Loucy (cell line): ENCODE measurements at regions not wholly inside any gene's neighbourhood (a gene's known extent, or its start where the extent isn't known, plus 50 kb on each side); places are given as distances from the start of the nearest gene placed in this dataset.

Experiments used
- CTCF ChIP-seq: fragments of 200-600 bp; sonication (generic); conservative IDR thresholded peaks from 2 replicates; pipeline ENCODE4 v1.5.1; 2014; ENCODE audit warnings: mild to moderate bottlenecking, antibody characterized with exemption, low read length
- EZH2phosphoT487 ChIP-seq: fragments of 200-600 bp; IDR thresholded peaks from 2 replicates; pipeline ENCODE4 v1.6.1; 2018; ENCODE audit warnings: antibody characterized with exemption, mild to moderate bottlenecking, moderate library complexity, borderline replicate concordance

DNA sequence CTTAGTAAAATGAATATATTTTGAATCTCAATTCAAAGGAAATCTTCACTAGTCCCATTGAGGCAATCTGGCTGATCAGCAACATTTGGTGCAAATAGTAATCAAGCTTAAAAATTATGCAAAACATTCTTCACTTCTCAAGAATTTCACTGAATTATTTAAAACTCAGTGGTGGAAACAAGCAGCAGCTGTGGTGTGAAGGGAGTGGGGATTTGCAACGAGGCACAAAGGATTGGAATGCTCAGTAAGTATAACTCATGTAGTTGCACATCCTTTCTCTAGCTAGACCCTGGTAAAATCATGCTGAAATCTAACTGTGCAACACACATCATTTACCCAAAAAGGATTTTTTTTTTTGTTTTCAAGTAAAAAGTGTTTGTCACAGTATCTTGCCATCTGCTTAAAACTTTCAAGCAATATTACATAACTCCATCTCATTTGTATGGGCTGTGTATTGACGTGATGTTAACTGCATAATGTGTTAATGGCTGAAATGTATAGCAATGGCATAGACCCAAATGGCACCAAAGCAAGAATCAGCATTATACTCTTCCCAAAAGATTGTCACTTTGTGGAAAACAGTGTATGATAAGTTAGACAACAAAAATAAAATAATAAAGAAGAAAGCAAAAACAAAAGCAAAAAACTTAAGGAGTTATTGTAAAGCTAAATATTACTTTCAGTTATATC, 816.6 kb downstream of the EPHA3 start:
- TF ChIP-seq CTCF, result no peak
- TF ChIP-seq EZH2phosphoT487, result no peak
